ENCODE measurements at regions not wholly inside any gene's neighbourhood (a gene's known extent, or its start where the extent isn't known, plus 50 kb on each side); places are given as distances from the start of the nearest gene placed in this dataset.

DNA sequence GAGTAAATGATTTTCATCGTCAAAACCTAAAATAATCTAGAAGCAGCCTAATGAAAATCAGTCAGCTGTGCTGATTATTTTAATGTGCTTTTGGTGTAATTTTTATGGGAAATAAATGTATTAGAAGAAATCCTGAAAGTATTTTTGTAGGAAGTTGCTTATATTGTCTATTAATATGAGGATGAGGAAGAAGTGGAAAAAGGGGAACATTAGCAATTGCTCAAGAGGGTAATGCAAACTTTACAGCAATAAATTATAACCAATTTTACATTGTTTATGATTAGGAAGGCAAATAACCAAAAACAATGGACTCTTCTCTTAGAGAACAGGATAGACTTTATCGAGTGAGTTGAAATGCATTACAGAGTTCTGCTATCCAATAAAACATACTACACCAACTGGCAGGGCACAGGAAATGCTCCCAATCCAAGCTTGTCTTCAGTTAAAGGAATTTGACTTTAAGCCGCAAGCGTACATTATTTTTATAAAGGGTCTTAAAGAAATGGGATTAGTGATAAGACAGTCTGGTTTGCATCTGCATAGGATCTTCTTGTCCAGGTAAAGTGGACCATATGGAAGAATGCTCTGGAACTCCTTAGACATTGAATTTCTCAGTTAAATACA lies 374.8 kb downstream of the PDGFC start:
- Histone ChIP-seq H2AFZ (ENCODE audit: low read depth, low read length) (no peak overlapping the region), H3K27me3 (ENCODE audit: insufficient read depth, low read length, poor library complexity) (no peaks in the 10 kb centered on the region), H3K27ac (ENCODE audit: low read length) (no peak overlapping the region), H3K36me3 (ENCODE audit: insufficient read depth, low read length) (no peaks in the 10 kb centered on the region), H3K4me3 (ENCODE audit: low read depth in 1 of 2, low read length in 2 of 2) (no peak overlapping the region), H3K9ac (ENCODE audit: low read depth, low read length) (no peak overlapping the region), H3K4me2 (ENCODE audit: insufficient read depth, low read length) (no peak overlapping the region), H4K20me1 (ENCODE audit: insufficient read depth, low read length) (no peaks in the 10 kb centered on the region), H3K4me1 (ENCODE audit: insufficient read depth, low read length) (no peaks in the 10 kb centered on the region), H3K79me2 (ENCODE audit: insufficient read depth, low read length) (no peaks in the 10 kb centered on the region), H3K9me3 (ENCODE audit: insufficient read depth, low read length, severe bottlenecking) (no peaks in the 10 kb centered on the region)
- no peak for ATAC-seq (ENCODE audit: insufficient read depth, low read depth)
- DNase-seq, result no peak
- TF ChIP-seq, protein P1, sequence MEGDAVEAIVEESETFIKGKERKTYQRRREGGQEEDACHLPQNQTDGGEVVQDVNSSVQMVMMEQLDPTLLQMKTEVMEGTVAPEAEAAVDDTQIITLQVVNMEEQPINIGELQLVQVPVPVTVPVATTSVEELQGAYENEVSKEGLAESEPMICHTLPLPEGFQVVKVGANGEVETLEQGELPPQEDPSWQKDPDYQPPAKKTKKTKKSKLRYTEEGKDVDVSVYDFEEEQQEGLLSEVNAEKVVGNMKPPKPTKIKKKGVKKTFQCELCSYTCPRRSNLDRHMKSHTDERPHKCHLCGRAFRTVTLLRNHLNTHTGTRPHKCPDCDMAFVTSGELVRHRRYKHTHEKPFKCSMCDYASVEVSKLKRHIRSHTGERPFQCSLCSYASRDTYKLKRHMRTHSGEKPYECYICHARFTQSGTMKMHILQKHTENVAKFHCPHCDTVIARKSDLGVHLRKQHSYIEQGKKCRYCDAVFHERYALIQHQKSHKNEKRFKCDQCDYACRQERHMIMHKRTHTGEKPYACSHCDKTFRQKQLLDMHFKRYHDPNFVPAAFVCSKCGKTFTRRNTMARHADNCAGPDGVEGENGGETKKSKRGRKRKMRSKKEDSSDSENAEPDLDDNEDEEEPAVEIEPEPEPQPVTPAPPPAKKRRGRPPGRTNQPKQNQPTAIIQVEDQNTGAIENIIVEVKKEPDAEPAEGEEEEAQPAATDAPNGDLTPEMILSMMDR (IDR thresholded peaks at IDR 0.05; ENCODE audit: borderline replicate concordance, extremely low read depth, low read length, poor library complexity, severe bottlenecking), result no peak
- no peak for TF ChIP-seq EZH2 (IDR thresholded peaks at IDR 0.05; ENCODE audit: borderline replicate concordance, low read depth, low read length, severe bottlenecking)

DNA sequence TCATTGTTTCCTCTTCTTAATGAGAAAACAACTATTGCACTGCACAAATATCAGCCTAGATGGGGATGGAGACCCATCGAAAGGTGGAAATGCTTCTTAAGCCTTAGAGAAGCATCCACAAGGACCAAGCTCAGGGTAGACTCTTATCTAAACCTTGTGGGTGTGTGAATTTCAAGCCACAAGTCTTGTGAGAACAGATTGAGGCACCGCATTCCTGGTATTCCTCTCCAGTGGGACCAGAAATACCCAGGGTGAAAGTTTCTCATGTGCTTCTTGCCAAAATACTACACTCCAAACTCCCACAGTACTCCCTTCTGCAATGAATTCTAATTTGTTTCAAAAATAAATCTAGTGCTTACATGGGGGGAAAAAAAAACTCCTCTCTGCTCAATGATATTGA lies 375.6 kb downstream of the PDGFC start:
- Histone ChIP-seq H3K27me3 (ENCODE audit: insufficient read depth, low read length, poor library complexity) (no peaks in the 10 kb centered on the region), H2AFZ (ENCODE audit: low read depth, low read length) (no peak overlapping the region), H3K4me3 (ENCODE audit: low read depth in 1 of 2, low read length in 2 of 2) (no peak overlapping the region), H3K79me2 (ENCODE audit: insufficient read depth, low read length) (no peaks in the 10 kb centered on the region), H3K4me2 (ENCODE audit: insufficient read depth, low read length) (no peak overlapping the region), H3K4me1 (ENCODE audit: insufficient read depth, low read length) (no peaks in the 10 kb centered on the region), H3K9me3 (ENCODE audit: insufficient read depth, low read length, severe bottlenecking) (no peaks in the 10 kb centered on the region), H3K27ac (ENCODE audit: low read length) (no peak overlapping the region), H3K9ac (ENCODE audit: low read depth, low read length) (no peak overlapping the region), H4K20me1 (ENCODE audit: insufficient read depth, low read length) (no peaks in the 10 kb centered on the region), H3K36me3 (ENCODE audit: insufficient read depth, low read length) (no peaks in the 10 kb centered on the region)
- TF ChIP-seq, protein P1 (IDR thresholded peaks at IDR 0.05; ENCODE audit: borderline replicate concordance, extremely low read depth, low read length, poor library complexity, severe bottlenecking), result no peak
- no peak for TF ChIP-seq EZH2 (IDR thresholded peaks at IDR 0.05; ENCODE audit: borderline replicate concordance, low read depth, low read length, severe bottlenecking)
- no peak for ATAC-seq (ENCODE audit: insufficient read depth, low read depth)
- no peak for DNase-seq

DNA sequence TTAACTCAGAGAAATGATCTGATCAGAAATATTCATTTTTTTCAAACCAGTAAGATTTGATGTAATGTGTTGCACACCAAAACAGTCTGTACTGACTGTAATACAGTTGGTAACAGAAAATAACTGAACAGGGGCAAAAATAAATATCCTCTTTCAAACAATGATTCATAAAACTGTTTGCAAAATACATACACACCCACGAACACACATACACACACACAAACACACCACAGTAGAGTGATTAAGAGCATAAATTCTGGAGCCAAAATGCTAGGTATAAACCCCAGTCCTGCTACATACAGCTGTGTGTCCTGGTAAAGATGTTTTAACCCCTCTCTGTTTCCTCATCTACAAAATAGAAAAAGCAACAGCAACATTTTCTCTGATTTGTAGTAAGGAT lies 376.6 kb downstream of the PDGFC start:
- Histone ChIP-seq H3K27me3 (ENCODE audit: insufficient read depth, low read length, poor library complexity) (no peaks in the 10 kb centered on the region), H3K9me3 (ENCODE audit: insufficient read depth, low read length, severe bottlenecking) (no peaks in the 10 kb centered on the region), H3K36me3 (ENCODE audit: insufficient read depth, low read length) (no peaks in the 10 kb centered on the region), H3K4me3 (ENCODE audit: low read depth in 1 of 2, low read length in 2 of 2) (no peak overlapping the region), H3K4me1 (ENCODE audit: insufficient read depth, low read length) (no peaks in the 10 kb centered on the region), H2AFZ (ENCODE audit: low read depth, low read length) (no peak overlapping the region), H3K79me2 (ENCODE audit: insufficient read depth, low read length) (no peaks in the 10 kb centered on the region), H3K4me2 (ENCODE audit: insufficient read depth, low read length) (no peak overlapping the region), H3K27ac (ENCODE audit: low read length) (no peak overlapping the region), H3K9ac (ENCODE audit: low read depth, low read length) (no peak overlapping the region), H4K20me1 (ENCODE audit: insufficient read depth, low read length) (no peaks in the 10 kb centered on the region)
- TF ChIP-seq, protein P1 (IDR thresholded peaks at IDR 0.05; ENCODE audit: borderline replicate concordance, extremely low read depth, low read length, poor library complexity, severe bottlenecking), result no peak
- no peak for TF ChIP-seq EZH2 (IDR thresholded peaks at IDR 0.05; ENCODE audit: borderline replicate concordance, low read depth, low read length, severe bottlenecking)
- DNase-seq (no peak), ATAC-seq (ENCODE audit: insufficient read depth, low read depth) (no peak)
